ENCODE measurements at regions not wholly inside any gene's neighbourhood (a gene's known extent, or its start where the extent isn't known, plus 50 kb on each side); places are given as distances from the start of the nearest gene placed in this dataset.

GRCh38 chrY:21192694-21193093 is 318.4 kb upstream of the RBMY1B start:
- FAIRE-seq (no peak), DNase-seq (no peak)
- no peak overlapping the region for H3K27ac ChIP-seq (ENCODE audit: low read depth in 2 of 2, low read length in 2 of 2)
- intact Hi-C loops (cut with DNase I): no loop called here
- H3K4me1 ChIP-seq (ENCODE audit: control insufficient read depth in 2 of 3, insufficient read depth in 2 of 3, low read depth in 1 of 3, low read length in 3 of 3): no peaks in the 10 kb centered on the region
- TF ChIP-seq CTCF (IDR thresholded peaks at IDR 0.05; ENCODE audit: borderline replicate concordance, extremely low read depth, insufficient read depth): no peak
- no peaks in the 10 kb centered on the region for H3K9me3 ChIP-seq (ENCODE audit: control insufficient read depth in 2 of 3, insufficient read depth in 1 of 3, low read length in 3 of 3)
- H3K9ac ChIP-seq (ENCODE audit: low read length in 3 of 3): no peak overlapping the region
- no peak overlapping the region for H3K4me3 ChIP-seq (ENCODE audit: low read length in 3 of 3)
- no peaks in the 10 kb centered on the region for H3K36me3 ChIP-seq (ENCODE audit: control insufficient read depth in 2 of 3, insufficient read depth in 3 of 3, low read length in 3 of 3)
- H3K27me3 ChIP-seq (ENCODE audit: control insufficient read depth, insufficient read depth, low read length): no peaks in the 10 kb centered on the region

DNA sequence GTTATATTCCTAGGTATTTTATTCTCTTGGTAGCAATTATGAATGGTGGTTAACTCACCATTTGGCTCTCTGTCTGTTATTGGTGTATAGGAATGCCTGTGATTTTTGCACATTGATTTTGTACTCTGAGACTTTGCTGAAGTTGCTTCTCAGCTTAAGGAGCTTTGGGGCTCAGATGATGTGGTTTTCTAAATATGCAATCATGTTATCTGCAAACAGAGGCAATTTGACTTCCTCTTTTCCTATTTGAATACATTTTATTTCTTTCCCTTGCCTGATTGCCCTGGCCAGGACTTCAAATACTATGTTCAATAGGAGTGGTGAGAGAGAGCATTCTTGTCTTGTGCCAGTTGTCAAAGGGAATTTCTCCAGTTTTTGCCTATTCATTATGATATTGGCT is 310.9 kb upstream of the RBMY1B start:
- no peak overlapping the region for H3K27ac ChIP-seq (ENCODE audit: low read depth in 2 of 2, low read length in 2 of 2)
- TF ChIP-seq CTCF (IDR thresholded peaks at IDR 0.05; ENCODE audit: borderline replicate concordance, extremely low read depth, insufficient read depth): no peak
- intact Hi-C loops (cut with DNase I): no loop called here
- no peaks in the 10 kb centered on the region for H3K4me1 ChIP-seq (ENCODE audit: control insufficient read depth in 2 of 3, insufficient read depth in 2 of 3, low read depth in 1 of 3, low read length in 3 of 3)
- DNase-seq: no peak
- H3K27me3 ChIP-seq (ENCODE audit: control insufficient read depth, insufficient read depth, low read length): no peaks in the 10 kb centered on the region
- H3K4me3 ChIP-seq (ENCODE audit: low read length in 3 of 3): no peak overlapping the region
- H3K9ac ChIP-seq (ENCODE audit: low read length in 3 of 3): no peak overlapping the region
- H3K9me3 ChIP-seq (ENCODE audit: control insufficient read depth in 2 of 3, insufficient read depth in 1 of 3, low read length in 3 of 3): no peaks in the 10 kb centered on the region
- no peak for FAIRE-seq
- no peaks in the 10 kb centered on the region for H3K36me3 ChIP-seq (ENCODE audit: control insufficient read depth in 2 of 3, insufficient read depth in 3 of 3, low read length in 3 of 3)

DNA sequence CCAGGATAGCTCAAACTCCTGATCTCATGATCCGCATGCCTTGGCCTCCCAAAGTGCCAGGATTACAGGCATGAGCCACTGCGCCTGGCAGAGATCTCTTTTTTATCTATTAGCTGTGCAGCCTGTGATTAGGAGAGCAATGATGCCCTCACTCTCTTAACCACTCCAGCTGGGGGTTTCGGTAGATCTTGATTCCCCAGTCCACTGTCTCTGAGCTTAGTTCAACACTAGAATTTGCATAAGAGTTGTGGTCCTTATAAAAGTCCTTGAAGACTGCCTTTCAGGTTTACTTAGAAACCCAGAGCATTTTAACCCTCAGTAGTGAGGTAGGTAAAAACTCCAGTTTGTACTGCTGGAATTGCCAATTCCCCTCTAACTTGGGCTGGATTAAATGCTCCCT is 283.3 kb upstream of the RBMY1B start:
- Histone ChIP-seq H3K27me3 (ENCODE audit: control insufficient read depth, insufficient read depth, low read length) (no peaks in the 10 kb centered on the region), H3K27ac (ENCODE audit: low read depth in 2 of 2, low read length in 2 of 2) (no peak overlapping the region), H3K4me3 (ENCODE audit: low read length in 3 of 3) (no peak overlapping the region), H3K36me3 (ENCODE audit: control insufficient read depth in 2 of 3, insufficient read depth in 3 of 3, low read length in 3 of 3) (no peaks in the 10 kb centered on the region), H3K9me3 (ENCODE audit: control insufficient read depth in 2 of 3, insufficient read depth in 1 of 3, low read length in 3 of 3) (no peaks in the 10 kb centered on the region), H3K4me1 (ENCODE audit: control insufficient read depth in 2 of 3, insufficient read depth in 2 of 3, low read depth in 1 of 3, low read length in 3 of 3) (no peaks in the 10 kb centered on the region), H3K9ac (ENCODE audit: low read length in 3 of 3) (no peak overlapping the region)
- TF ChIP-seq CTCF (IDR thresholded peaks at IDR 0.05; ENCODE audit: borderline replicate concordance, extremely low read depth, insufficient read depth): no peak
- DNase-seq (no peak), FAIRE-seq (no peak)
- intact Hi-C loops (cut with DNase I): no loop called here

GRCh38 chrY:21240221-21240620 is 270.9 kb upstream of the RBMY1B start:
- Histone ChIP-seq H3K27me3 (ENCODE audit: control insufficient read depth, insufficient read depth, low read length) (no peaks in the 10 kb centered on the region), H3K9ac (ENCODE audit: low read length in 3 of 3) (no peak overlapping the region), H3K9me3 (ENCODE audit: control insufficient read depth in 2 of 3, insufficient read depth in 1 of 3, low read length in 3 of 3) (no peaks in the 10 kb centered on the region), H3K4me1 (ENCODE audit: control insufficient read depth in 2 of 3, insufficient read depth in 2 of 3, low read depth in 1 of 3, low read length in 3 of 3) (no peaks in the 10 kb centered on the region), H3K27ac (ENCODE audit: low read depth in 2 of 2, low read length in 2 of 2) (no peak overlapping the region), H3K4me3 (ENCODE audit: low read length in 3 of 3) (no peak overlapping the region), H3K36me3 (ENCODE audit: control insufficient read depth in 2 of 3, insufficient read depth in 3 of 3, low read length in 3 of 3) (no peaks in the 10 kb centered on the region)
- DNase-seq: no peak
- intact Hi-C loops (cut with DNase I): no loop called here
- TF ChIP-seq CTCF (IDR thresholded peaks at IDR 0.05; ENCODE audit: borderline replicate concordance, extremely low read depth, insufficient read depth): no peak
- no peak for FAIRE-seq
